Body of pancreas (tissue), 4 donors: ENCODE measurements at regions not wholly inside any gene's neighbourhood (a gene's known extent, or its start where the extent isn't known, plus 50 kb on each side); places are given as distances from the start of the nearest gene placed in this dataset.

Experiments
- ATAC-seq: fragments of 150-250 bp; one replicate; pipeline ENCODE4 v1.9.1; 2016
- DNase-seq, 4 donors: peaks; one replicate each; pipeline ENCODE4 v3.0.0-alpha.2; 2019
- H3K27ac ChIP-seq, 4 donors: fragments of 200-600 bp; sonication (generic); 1 replicate in 3 of 4; 2 replicates in 1 of 4; pipeline versions ENCODE4 v1.5.1 to v1.6.1; 2016 to 2019; ENCODE audit warnings: mild to moderate bottlenecking in 1 of 4, mixed read lengths in 1 of 4, moderate library complexity in 1 of 4
- H3K27me3 ChIP-seq, 2 donors: fragments of 200-600 bp; sonication (generic); one replicate each; pipeline ENCODE4 v1.6.0; 2016; ENCODE audit warnings: mild to moderate bottlenecking in 1 of 2
- H3K36me3 ChIP-seq, 2 donors: fragments of 200-600 bp; sonication (generic); replicated peaks in 1 of 2; 2 replicates each; pipeline ENCODE4 v1.5.1; 2016; ENCODE audit warnings: low read depth in 2 of 2; ENCODE audit not compliant: insufficient read depth in 1 of 2
- H3K4me1 ChIP-seq: fragments of 200-600 bp; sonication (generic); one replicate; pipeline ENCODE4 v1.6.0; 2016
- H3K4me3 ChIP-seq, 2 donors: fragments of 200-600 bp; sonication (generic); 1 replicate in 1 of 2; 2 replicates in 1 of 2; pipeline ENCODE4 v1.5.1; 2016 to 2019
- H3K9me3 ChIP-seq, 3 donors: fragments of 200-600 bp; sonication (generic); 1 replicate in 2 of 3; 2 replicates in 1 of 3; pipeline ENCODE4 v1.5.1; 2016
- POLR2A ChIP-seq, 3 donors: fragments of 450-650 bp; IDR thresholded peaks; one replicate each; pipeline ENCODE4 v1.6.1; 2016; ENCODE audit warnings: antibody characterized with exemption in 3 of 3, mild to moderate bottlenecking in 2 of 3
- WGBS, 2 donors: methylation state at CpG; one replicate each; pipeline ENCODE4 v1.1.5; 2017; 5-methylcytosine and 5-hydroxymethylcytosine counted together
- intact Hi-C: fragments of 100-400 bp; cut with DNase I; formaldehyde crosslinking; loops from one replicate; pipeline ENCODE4 v1.15.1; 2023
- TF ChIP-seq, protein P1 (sequence below), 7 experiments: fragments of 450-650 bp in 4 of 7; fragments of 200-600 bp in 3 of 7; sonication (generic) in 3 of 7; IDR thresholded peaks; one replicate each; pipeline ENCODE4 v1.5.1; 2016 to 2019; ENCODE audit warnings: antibody characterized with exemption in 7 of 7

DNA sequence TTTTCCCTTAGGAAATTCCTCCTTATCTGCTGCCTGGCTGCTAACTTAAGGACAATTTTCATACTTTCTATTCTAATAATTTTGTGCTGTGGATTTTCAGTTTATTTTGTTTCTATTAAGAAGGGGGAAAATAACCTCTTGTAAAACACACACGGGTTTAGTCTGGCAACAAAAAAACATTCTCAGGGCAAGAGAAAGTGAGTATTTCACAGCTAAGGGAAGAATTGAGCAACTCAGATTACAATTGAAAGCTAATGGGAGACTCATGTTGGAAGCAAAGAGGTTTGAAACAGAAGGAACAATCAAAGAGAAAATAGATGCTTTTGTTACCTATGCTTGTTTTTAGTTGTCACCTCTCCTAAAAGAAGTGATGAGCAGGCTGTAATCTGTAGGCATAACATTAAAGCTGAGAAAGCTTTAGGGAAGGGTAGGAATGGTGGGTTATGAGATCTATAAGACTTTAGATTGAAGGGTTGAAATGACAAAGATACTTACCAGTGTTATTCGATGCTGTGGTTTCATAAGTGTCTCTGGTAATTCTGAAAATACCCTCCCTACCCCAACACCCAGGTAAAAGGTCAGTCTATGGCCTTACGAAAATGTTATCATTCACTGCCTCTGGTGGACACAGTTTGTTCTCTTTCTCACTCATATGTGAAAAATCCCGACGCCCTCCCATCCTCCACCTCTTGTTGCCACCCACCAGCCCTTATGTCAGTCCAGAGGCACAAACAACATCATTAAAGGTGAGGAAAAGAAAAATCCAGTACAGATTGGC, 510.9 kb downstream of the TXNL1 start:
- no peaks in the 10 kb centered on the region for H3K9me3 ChIP-seq
- H3K4me1 ChIP-seq: peaks cover 8% of the 10 kb centered on the region
- ATAC-seq (no peak), DNase-seq (no peak)
- intact Hi-C loops: no loop called here
- no peak overlapping the region for H3K4me3 ChIP-seq
- H3K36me3 ChIP-seq: no peaks in the 10 kb centered on the region
- H3K27ac ChIP-seq: no peak overlapping the region
- no peaks in the 10 kb centered on the region for H3K27me3 ChIP-seq
- 71 to 77% methylated on average over 5 of the region's 5 CpGs for WGBS, 2 donors
- no peak for TF ChIP-seq POLR2A (IDR thresholded peaks at IDR 0.05)
- TF ChIP-seq, protein P1, sequence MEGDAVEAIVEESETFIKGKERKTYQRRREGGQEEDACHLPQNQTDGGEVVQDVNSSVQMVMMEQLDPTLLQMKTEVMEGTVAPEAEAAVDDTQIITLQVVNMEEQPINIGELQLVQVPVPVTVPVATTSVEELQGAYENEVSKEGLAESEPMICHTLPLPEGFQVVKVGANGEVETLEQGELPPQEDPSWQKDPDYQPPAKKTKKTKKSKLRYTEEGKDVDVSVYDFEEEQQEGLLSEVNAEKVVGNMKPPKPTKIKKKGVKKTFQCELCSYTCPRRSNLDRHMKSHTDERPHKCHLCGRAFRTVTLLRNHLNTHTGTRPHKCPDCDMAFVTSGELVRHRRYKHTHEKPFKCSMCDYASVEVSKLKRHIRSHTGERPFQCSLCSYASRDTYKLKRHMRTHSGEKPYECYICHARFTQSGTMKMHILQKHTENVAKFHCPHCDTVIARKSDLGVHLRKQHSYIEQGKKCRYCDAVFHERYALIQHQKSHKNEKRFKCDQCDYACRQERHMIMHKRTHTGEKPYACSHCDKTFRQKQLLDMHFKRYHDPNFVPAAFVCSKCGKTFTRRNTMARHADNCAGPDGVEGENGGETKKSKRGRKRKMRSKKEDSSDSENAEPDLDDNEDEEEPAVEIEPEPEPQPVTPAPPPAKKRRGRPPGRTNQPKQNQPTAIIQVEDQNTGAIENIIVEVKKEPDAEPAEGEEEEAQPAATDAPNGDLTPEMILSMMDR (IDR thresholded peaks at IDR 0.05): no peak

DNA sequence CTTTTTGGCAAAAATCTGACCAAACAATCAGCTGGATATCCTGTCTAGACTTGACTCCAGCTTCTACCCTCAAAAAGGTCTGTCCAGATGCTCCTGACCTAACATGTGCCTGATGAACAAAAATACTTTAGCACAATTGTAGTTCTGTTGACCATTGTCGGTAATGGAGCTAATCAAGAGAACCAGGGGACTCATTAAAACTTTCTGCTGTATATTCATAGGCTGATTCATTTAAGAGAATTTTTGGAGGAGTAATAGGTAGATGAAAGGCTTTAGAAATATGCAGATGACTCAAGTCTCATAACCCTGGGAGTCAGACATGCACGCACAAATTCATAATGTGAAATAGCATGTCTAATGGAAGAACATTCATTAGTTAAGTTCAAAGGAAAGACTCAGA, 514.2 kb downstream of the TXNL1 start:
- ATAC-seq: no peak
- Histone ChIP-seq H3K9me3 (no peaks in the 10 kb centered on the region), H3K36me3 (no peaks in the 10 kb centered on the region), H3K27me3 (no peaks in the 10 kb centered on the region), H3K4me3 (no peak overlapping the region), H3K27ac (no peak overlapping the region), H3K4me1 (peaks cover 8% of the 10 kb centered on the region)
- intact Hi-C loops: no loop called here
- WGBS, 2 donors: 84 to 88% methylated on average over 2 of the region's 2 CpGs
- DNase-seq: no peak
- TF ChIP-seq, protein P1 (IDR thresholded peaks at IDR 0.05): no peak
- TF ChIP-seq POLR2A (IDR thresholded peaks at IDR 0.05): no peak

DNA sequence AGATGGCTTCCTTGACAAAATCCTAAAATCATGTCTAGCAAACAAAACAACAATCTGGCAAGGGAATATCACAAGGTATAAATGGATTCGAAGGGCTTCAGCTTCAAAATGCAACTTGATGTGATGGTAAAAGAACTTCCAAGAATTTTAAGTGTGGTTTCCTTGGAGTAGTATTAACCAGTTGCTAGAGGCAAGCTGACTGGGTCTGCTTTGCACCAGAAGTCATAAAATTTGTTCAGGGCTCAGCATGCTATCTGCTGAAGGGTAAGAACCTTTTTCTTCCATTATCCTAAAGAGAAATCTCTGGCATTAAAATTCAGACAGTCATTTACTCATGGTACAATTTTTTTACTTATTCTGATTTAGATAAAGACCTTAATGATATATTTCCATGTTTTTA, 516.7 kb downstream of the TXNL1 start:
- peaks cover 6% of the 10 kb centered on the region for H3K4me1 ChIP-seq
- no peaks in the 10 kb centered on the region for H3K9me3 ChIP-seq
- H3K27ac ChIP-seq: no peak overlapping the region
- no peak for TF ChIP-seq POLR2A (IDR thresholded peaks at IDR 0.05)
- TF ChIP-seq, protein P1 (IDR thresholded peaks at IDR 0.05): no peak
- ATAC-seq: no peak
- intact Hi-C loops: no loop called here
- H3K4me3 ChIP-seq: no peak overlapping the region
- 74 to 87% methylated on average over 1 of the region's 1 CpG for WGBS, 2 donors
- no peaks in the 10 kb centered on the region for H3K36me3 ChIP-seq
- DNase-seq: no peak
- no peaks in the 10 kb centered on the region for H3K27me3 ChIP-seq

DNA sequence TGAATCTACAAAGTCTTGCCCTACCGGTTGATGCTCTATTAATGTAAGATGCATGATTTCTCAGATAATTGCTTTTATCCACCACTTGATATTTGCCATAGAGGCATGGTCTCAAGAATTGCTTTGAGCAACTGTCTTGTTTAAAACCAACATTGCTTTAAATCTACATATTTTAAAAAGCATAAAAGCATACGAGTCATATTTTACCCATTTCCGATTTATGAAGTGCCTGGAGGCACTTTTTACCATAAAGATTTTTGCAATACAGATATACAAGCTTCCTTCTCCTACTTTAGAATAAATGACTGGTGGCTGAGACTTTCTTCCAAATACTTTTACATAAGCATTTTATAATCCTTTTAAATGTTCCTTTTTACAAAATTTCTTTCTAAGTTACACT, 517.6 kb downstream of the TXNL1 start:
- H3K27ac ChIP-seq: no peak overlapping the region
- 95 to 97% methylated on average over 3 of the region's 3 CpGs for WGBS, 2 donors
- peaks cover 4% of the 10 kb centered on the region for H3K4me1 ChIP-seq
- no peak for TF ChIP-seq POLR2A (IDR thresholded peaks at IDR 0.05)
- TF ChIP-seq, protein P1 (IDR thresholded peaks at IDR 0.05): no peak
- H3K9me3 ChIP-seq: no peaks in the 10 kb centered on the region
- H3K4me3 ChIP-seq: no peak overlapping the region
- no peak for ATAC-seq
- H3K27me3 ChIP-seq: no peaks in the 10 kb centered on the region
- intact Hi-C loops: no loop called here
- no peaks in the 10 kb centered on the region for H3K36me3 ChIP-seq
- DNase-seq: no peak

DNA sequence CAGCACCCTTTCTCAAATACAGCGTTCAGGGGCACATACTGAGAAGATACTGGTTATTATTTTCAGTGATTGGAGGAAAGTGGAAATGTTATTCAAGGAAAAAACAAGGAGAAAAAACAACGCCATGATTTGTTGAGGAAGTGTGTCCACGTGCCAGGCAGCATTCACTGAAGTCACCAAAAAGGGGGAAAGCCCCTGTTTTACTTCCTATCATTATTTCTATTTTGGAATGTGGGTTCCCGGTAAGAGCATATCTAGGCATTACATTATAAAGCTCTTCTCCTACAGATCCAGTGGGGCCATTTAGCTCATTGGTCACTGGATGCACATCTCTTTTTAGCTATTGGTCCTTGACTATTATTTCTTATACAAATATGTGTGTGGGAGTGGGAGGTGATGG, 518.7 kb downstream of the TXNL1 start:
- no peak overlapping the region for H3K4me3 ChIP-seq
- no peaks in the 10 kb centered on the region for H3K36me3 ChIP-seq
- no peak for TF ChIP-seq POLR2A (IDR thresholded peaks at IDR 0.05)
- TF ChIP-seq, protein P1 (IDR thresholded peaks at IDR 0.05): no peak
- peaks cover 4% of the 10 kb centered on the region for H3K4me1 ChIP-seq
- no peak overlapping the region for H3K27ac ChIP-seq
- 83 to 94% methylated on average over 4 of the region's 4 CpGs for WGBS, 2 donors
- H3K9me3 ChIP-seq: no peaks in the 10 kb centered on the region
- intact Hi-C loops: no loop called here
- no peak for ATAC-seq
- no peak for DNase-seq
- no peaks in the 10 kb centered on the region for H3K27me3 ChIP-seq
